ENCODE measurements at regions not wholly inside any gene's neighbourhood (a gene's known extent, or its start where the extent isn't known, plus 50 kb on each side); places are given as distances from the start of the nearest gene placed in this dataset.

- no peak overlapping the region for H3K4me3 Mint-ChIP-seq
- H3K27ac Mint-ChIP-seq: no peak overlapping the region
- no peak for ATAC-seq
- H3K4me1 Mint-ChIP-seq: no peaks in the 10 kb centered on the region
- H3K9me3 Mint-ChIP-seq: no peaks in the 10 kb centered on the region
- peaks cover 18% of the 10 kb centered on the region for H3K27me3 Mint-ChIP-seq
- no peaks in the 10 kb centered on the region for H3K36me3 Mint-ChIP-seq
These were observed 316.2 kb upstream of the THSD7B start for GRCh38 chr2:136448986-136449780.

GRCh38 chr2:136448432-136448831 lies 316.9 kb upstream of the THSD7B start:
- no peaks in the 10 kb centered on the region for H3K4me1 Mint-ChIP-seq
- H3K4me3 Mint-ChIP-seq: no peak overlapping the region
- H3K36me3 Mint-ChIP-seq: no peaks in the 10 kb centered on the region
- peaks cover 18% of the 10 kb centered on the region for H3K27me3 Mint-ChIP-seq
- H3K9me3 Mint-ChIP-seq: no peaks in the 10 kb centered on the region
- no peak overlapping the region for H3K27ac Mint-ChIP-seq
- no peak for ATAC-seq

- Mint-ChIP-seq H3K4me1 (no peaks in the 10 kb centered on the region), H3K27me3 (peaks cover 19% of the 10 kb centered on the region)
These were observed 321.0 kb upstream of the THSD7B start for GRCh38 chr2:136444323-136444722.

GRCh38 chr2:136443661-136444060 lies 321.7 kb upstream of the THSD7B start:
- Mint-ChIP-seq H3K27me3 (peaks cover 12% of the 10 kb centered on the region), H3K4me1 (no peaks in the 10 kb centered on the region), H3K27ac (no peak overlapping the region), H3K4me3 (no peak overlapping the region), H3K9me3 (no peaks in the 10 kb centered on the region), H3K36me3 (no peaks in the 10 kb centered on the region)
- ATAC-seq: no peak

More at GRCh38 chr2:136444323-136444722, 321.0 kb upstream of the THSD7B start:
- Mint-ChIP-seq H3K27ac (no peak overlapping the region), H3K9me3 (no peaks in the 10 kb centered on the region), H3K4me3 (no peak overlapping the region), H3K36me3 (no peaks in the 10 kb centered on the region)
- no peak for ATAC-seq

DNA sequence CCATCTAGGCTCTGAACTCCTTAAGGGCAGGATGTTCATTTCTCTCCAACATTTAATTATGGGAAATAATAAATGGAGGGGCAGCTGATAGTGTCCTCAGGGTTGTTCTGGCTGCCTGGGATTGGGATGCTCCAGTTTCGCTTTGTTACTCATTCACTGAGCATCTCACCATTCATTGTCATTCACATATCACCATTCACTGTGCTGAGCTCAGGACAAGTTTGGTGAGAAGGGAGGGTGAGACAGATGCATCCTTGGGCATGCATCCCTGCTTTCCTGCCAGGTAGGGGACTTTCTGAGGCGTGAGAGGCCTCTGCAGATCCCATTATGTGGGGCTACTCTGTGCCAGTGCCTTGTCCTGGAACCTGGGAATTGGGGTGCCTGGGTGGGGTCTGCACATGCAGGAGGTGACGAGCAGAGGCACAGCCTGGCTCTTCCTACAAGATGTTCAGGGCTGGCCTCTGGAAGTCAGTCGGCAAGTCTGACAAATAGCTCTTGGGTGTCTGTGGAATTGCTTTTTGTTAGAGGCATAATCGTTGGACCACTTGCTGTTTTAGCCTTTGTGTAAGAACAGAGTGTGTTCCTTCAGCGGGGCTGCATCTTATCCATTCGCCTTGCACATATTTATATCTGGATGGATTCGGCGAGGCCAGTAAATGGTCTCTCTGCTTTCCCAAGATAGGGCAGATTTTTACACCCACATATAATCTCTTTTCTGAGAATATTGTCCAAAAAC lies 323.2 kb upstream of the THSD7B start:
- H3K4me3 Mint-ChIP-seq: no peak overlapping the region
- ATAC-seq: no peak
- H3K27me3 Mint-ChIP-seq: peaks cover 18% of the 10 kb centered on the region
- H3K27ac Mint-ChIP-seq: no peak overlapping the region
- no peaks in the 10 kb centered on the region for H3K36me3 Mint-ChIP-seq
- no peaks in the 10 kb centered on the region for H3K9me3 Mint-ChIP-seq
- H3K4me1 Mint-ChIP-seq: no peaks in the 10 kb centered on the region

GRCh38 chr2:136439064-136439676 lies 321.2 kb upstream of the CXCR4 start:
- no peak overlapping the region for H3K4me3 Mint-ChIP-seq
- no peak overlapping the region for H3K27ac Mint-ChIP-seq
- no peaks in the 10 kb centered on the region for H3K36me3 Mint-ChIP-seq
- no peaks in the 10 kb centered on the region for H3K9me3 Mint-ChIP-seq
- peaks cover 18% of the 10 kb centered on the region for H3K27me3 Mint-ChIP-seq
- ATAC-seq: no peak
- H3K4me1 Mint-ChIP-seq: no peaks in the 10 kb centered on the region

- Mint-ChIP-seq H3K4me1 (no peaks in the 10 kb centered on the region), H3K36me3 (no peaks in the 10 kb centered on the region), H3K9me3 (no peaks in the 10 kb centered on the region), H3K27me3 (peaks cover 18% of the 10 kb centered on the region), H3K27ac (no peak overlapping the region), H3K4me3 (no peak overlapping the region)
- no peak for ATAC-seq
These were observed 319.5 kb upstream of the CXCR4 start for GRCh38 chr2:136437461-136437860.

GRCh38 chr2:136436936-136437335 lies 319.0 kb upstream of the CXCR4 start:
- H3K4me1 Mint-ChIP-seq: no peaks in the 10 kb centered on the region
- ATAC-seq: no peak
- no peak overlapping the region for H3K4me3 Mint-ChIP-seq
- H3K27ac Mint-ChIP-seq: no peak overlapping the region
- no peaks in the 10 kb centered on the region for H3K9me3 Mint-ChIP-seq
- no peaks in the 10 kb centered on the region for H3K36me3 Mint-ChIP-seq
- H3K27me3 Mint-ChIP-seq: peaks cover 18% of the 10 kb centered on the region

DNA sequence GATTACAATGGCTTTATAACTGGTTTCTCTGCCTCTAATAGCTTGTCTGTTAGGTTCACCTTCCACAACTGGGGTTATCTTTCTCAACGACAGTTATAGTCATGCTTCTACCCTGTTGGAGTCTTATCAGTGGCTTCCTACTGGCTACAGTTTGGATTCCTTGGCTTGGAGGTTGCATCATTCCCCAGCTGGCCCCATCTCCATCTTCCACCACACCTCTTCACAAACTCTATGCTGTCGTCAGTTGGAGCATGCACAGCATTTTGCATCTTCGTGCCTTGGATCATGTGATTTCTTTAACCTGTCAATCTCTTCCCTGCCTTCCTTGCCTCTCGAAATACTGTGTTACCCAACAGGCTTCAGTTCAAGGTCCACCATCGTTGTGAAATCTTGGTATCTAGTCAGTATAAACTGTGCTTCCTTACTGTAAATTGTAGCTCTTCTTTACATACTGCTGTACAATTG lies 316.3 kb upstream of the CXCR4 start:
- no peaks in the 10 kb centered on the region for H3K4me1 Mint-ChIP-seq
- no peaks in the 10 kb centered on the region for H3K9me3 Mint-ChIP-seq

GRCh38 chr2:136433261-136433660 lies 315.3 kb upstream of the CXCR4 start:
- Mint-ChIP-seq H3K36me3 (no peaks in the 10 kb centered on the region), H3K4me3 (no peak overlapping the region), H3K27ac (no peak overlapping the region), H3K4me1 (no peaks in the 10 kb centered on the region), H3K27me3 (peaks cover 17% of the 10 kb centered on the region), H3K9me3 (no peaks in the 10 kb centered on the region)
- no peak for ATAC-seq

More for the DNA sequence above, 316.3 kb upstream of the CXCR4 start:
- Mint-ChIP-seq H3K36me3 (no peaks in the 10 kb centered on the region), H3K27me3 (peaks cover 17% of the 10 kb centered on the region), H3K4me3 (no peak overlapping the region), H3K27ac (no peak overlapping the region)
- no peak for ATAC-seq

DNA sequence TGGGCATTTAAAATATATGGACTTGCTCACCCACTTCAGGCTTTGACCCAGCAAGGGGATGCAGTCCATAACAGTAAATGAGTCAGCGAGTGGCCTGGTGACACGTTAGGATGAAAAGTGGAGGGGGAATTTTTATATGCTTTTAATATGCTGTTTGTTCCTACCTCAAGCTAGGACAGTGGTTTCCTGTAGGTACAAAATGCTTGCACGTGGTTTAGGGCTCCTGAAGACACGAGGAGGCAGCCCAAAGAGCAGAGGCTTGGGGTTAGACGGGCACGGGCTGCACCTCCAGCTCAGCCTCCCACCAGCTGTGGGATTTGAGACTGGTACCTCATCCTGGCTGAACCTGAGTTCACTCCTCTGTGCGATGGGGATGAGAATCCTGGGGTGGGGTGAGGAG lies 306.2 kb upstream of the CXCR4 start:
- Mint-ChIP-seq H3K4me1 (peaks cover 15% of the 10 kb centered on the region), H3K27ac (peak overlapping the region; percentile 78), H3K27me3 (peaks cover 40% of the 10 kb centered on the region), H3K9me3 (peaks cover 3% of the 10 kb centered on the region), H3K4me3 (peak overlapping the region; percentile 86), H3K36me3 (no peaks in the 10 kb centered on the region)
- no peak for ATAC-seq

DNA sequence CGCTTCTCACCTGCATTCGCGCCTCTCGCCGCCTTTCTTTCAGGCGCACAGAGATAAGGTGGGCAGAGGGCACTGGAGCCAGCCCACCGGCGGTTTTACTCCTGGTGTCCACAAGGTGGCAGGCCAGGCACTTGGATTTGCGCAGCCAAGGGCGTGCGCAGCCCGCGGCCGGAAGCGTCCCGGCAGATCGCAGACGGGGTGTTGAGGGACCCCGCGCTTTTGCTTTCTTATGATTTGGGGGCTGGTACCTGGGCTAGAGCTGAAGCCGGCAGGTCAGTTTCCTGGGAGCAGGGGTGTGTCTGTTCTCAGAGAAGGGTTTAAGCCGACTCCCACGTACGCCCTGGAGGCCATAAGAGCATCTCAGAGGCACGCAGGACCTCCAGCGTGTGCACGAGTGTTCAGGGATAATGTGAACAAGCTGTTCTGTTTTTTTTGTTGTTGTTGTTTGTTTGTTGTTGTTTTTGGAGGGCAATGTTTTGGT lies 305.6 kb upstream of the CXCR4 start:
- Mint-ChIP-seq H3K4me1 (peaks cover 15% of the 10 kb centered on the region), H3K4me3 (peak overlapping the region; percentile 86), H3K27ac (peak overlapping the region; percentile 78), H3K27me3 (peaks cover 45% of the 10 kb centered on the region), H3K36me3 (no peaks in the 10 kb centered on the region), H3K9me3 (peaks cover 3% of the 10 kb centered on the region)
- ATAC-seq: peak; percentile 95

DNA sequence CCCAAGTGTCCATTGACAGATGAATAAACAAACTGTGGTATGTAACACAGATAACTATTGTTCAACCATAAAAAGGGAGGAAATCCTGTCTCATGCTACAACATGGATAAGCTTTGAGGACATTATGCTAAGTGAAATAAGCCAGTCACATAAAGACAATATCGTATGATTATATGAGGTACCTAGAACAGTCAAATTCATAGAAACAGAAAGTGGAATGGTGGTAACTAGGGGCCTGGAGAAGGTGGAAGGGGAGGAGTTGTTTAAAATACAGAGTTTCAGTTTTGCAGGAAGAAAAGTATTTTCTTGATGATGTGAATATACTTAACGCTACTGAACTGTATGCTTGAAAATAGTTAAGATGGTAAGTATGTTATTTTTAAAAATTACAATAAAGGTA lies 304.6 kb upstream of the CXCR4 start:
- H3K27me3 Mint-ChIP-seq: peaks cover 56% of the 10 kb centered on the region
- H3K9me3 Mint-ChIP-seq: no peaks in the 10 kb centered on the region
- H3K4me1 Mint-ChIP-seq: peaks cover 15% of the 10 kb centered on the region
- H3K36me3 Mint-ChIP-seq: no peaks in the 10 kb centered on the region
- no peak for ATAC-seq
- H3K4me3 Mint-ChIP-seq: no peak overlapping the region
- no peak overlapping the region for H3K27ac Mint-ChIP-seq

DNA sequence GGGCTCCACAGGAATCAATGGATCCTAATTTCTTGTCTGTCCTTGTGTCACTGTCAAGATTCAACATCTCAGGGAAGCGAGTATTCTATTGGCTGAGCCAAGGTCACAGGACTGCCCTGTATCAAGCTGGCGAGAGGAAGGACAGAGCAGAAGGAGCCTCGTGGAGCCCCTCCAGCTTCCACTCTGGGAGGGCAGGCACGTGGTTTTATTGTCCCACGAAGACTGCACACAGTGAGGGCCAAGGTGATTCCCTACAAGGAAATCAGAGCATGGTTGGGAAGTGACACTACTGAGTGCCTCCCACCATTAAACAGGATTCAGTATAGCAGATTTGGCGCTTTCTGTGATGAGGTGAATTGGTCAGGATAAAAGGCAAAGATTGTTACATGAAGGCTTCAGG lies 302.4 kb upstream of the CXCR4 start:
- Mint-ChIP-seq H3K4me1 (peaks cover 15% of the 10 kb centered on the region), H3K27ac (no peak overlapping the region), H3K27me3 (peaks cover 68% of the 10 kb centered on the region), H3K4me3 (no peak overlapping the region), H3K9me3 (no peaks in the 10 kb centered on the region), H3K36me3 (no peaks in the 10 kb centered on the region)
- no peak for ATAC-seq

DNA sequence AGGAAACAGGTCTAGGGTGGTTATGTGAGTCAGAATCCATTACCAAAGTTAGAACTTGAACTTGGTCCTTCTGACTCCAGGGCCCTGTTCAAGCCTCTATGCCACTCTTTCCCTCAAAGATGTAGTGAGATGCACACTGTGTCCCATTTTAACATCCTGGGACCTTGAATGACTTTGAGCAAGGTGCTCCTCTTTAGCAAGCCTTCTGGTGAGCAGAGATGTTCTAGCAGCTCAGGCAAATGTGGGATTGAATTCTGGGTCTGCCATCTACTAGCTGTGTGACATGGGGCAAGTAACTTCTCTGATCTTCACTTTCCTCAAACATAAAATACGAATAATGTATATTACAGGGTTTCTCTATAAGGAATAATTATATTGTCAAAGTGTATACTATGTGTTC lies 294.0 kb upstream of the CXCR4 start:
- H3K27ac Mint-ChIP-seq: no peak overlapping the region
- no peak for ATAC-seq
- no peak overlapping the region for H3K4me3 Mint-ChIP-seq
- peaks cover 29% of the 10 kb centered on the region for H3K27me3 Mint-ChIP-seq
- no peaks in the 10 kb centered on the region for H3K36me3 Mint-ChIP-seq
- no peaks in the 10 kb centered on the region for H3K9me3 Mint-ChIP-seq
- H3K4me1 Mint-ChIP-seq: peaks cover 13% of the 10 kb centered on the region

Measured in stimulated activated memory B cell treated with anti-CD40 and anti-IgM and Interleukin-4, amounts not matched to agents 10 μg/mL and 1 μg/mL and 100 μg/mL, for 72 hours (primary cell).